OCI-LY7 (cell line): ENCODE measurements at regions not wholly inside any gene's neighbourhood (a gene's known extent, or its start where the extent isn't known, plus 50 kb on each side); places are given as distances from the start of the nearest gene placed in this dataset.

Experiments
- BruUV-seq: library from RNA; stranded (reverse); fragments of 400-500 nt; replicated peaks from 2 replicates; lab custom pipeline; 2021; lab: Mats Ljungman, UMichigan
- CTCF ChIA-PET: fragments of 300-600 bp; sonication (Branson Sonifier 250); formaldehyde crosslinking; loops from one replicate; lab custom pipeline; 2022; ENCODE audit warnings: antibody characterized with exemption; ENCODE audit not compliant: unreplicated experiment; lab: Charles Lee
- POLR2A ChIA-PET: fragments of 300-600 bp; sonication (Branson Sonifier 250); formaldehyde crosslinking; loops from one replicate; lab custom pipeline; 2022; ENCODE audit warnings: antibody characterized with exemption; lab: Charles Lee
- DNase-seq: peaks from one replicate; pipeline ENCODE4 v3.0.0-alpha.2; 2015; ENCODE audit warnings: low spot score
- H2AFZ ChIP-seq: fragments of 200-600 bp; sonication (generic), shearing (Covaris generic); 2 replicates; pipeline ENCODE4 v1.6.1; 2014; ENCODE audit warnings: mild to moderate bottlenecking, antibody characterized with exemption, low read length, moderate library complexity
- H3K27ac ChIP-seq: fragments of 200-600 bp; sonication (generic); 2 replicates; pipeline ENCODE4 v1.5.1; 2014; ENCODE audit warnings: mixed run types, low read depth, mild to moderate bottlenecking, moderate library complexity, low read length, inconsistent platforms; ENCODE audit not compliant: poor library complexity, severe bottlenecking
- H3K36me3 ChIP-seq: fragments of 200-600 bp; sonication (generic); 2 replicates; pipeline ENCODE4 v1.6.1; 2014; ENCODE audit warnings: mild to moderate bottlenecking, antibody characterized with exemption, low read length, moderate library complexity, mixed read lengths; ENCODE audit not compliant: insufficient read depth
- H3K4me1 ChIP-seq: fragments of 200-600 bp; sonication (generic); 2 replicates; pipeline ENCODE4 v1.5.1; 2014; ENCODE audit warnings: mild to moderate bottlenecking, low read length; ENCODE audit not compliant: insufficient read depth, poor library complexity, severe bottlenecking
- H3K4me2 ChIP-seq: fragments of 200-600 bp; sonication (generic); 2 replicates; pipeline ENCODE4 v1.6.1; 2014; ENCODE audit warnings: mild to moderate bottlenecking, low read length
- H3K4me3 ChIP-seq: fragments of 200-600 bp; sonication (generic); 2 replicates; pipeline ENCODE4 v1.5.1; 2014; ENCODE audit warnings: mild to moderate bottlenecking, low read depth, low read length; ENCODE audit not compliant: poor library complexity, severe bottlenecking
- H3K79me2 ChIP-seq: fragments of 200-600 bp; sonication (generic); 2 replicates; pipeline ENCODE4 v1.6.1; 2016; ENCODE audit warnings: low read depth, mild to moderate bottlenecking, low read length, moderate library complexity, mixed read lengths; ENCODE audit not compliant: insufficient read depth
- H3K9me2 ChIP-seq: fragments of 200-600 bp; sonication (generic); 2 replicates; pipeline ENCODE4 v1.6.1; 2016; ENCODE audit warnings: mild to moderate bottlenecking, low read length, mixed read lengths; ENCODE audit not compliant: insufficient read depth
- H3K9me3 ChIP-seq: fragments of 200-600 bp; sonication (generic); 2 replicates; pipeline ENCODE4 v1.6.1; 2014; ENCODE audit warnings: mild to moderate bottlenecking, mixed run types, low read length, mixed read lengths
- H4K20me1 ChIP-seq: fragments of 200-600 bp; sonication (generic); 2 replicates; pipeline ENCODE4 v1.6.1; 2014; ENCODE audit warnings: mild to moderate bottlenecking, antibody characterized with exemption, low read length, moderate library complexity, mixed read lengths; ENCODE audit not compliant: insufficient read depth
- EZH2phosphoT487 ChIP-seq: fragments of 200-600 bp; sonication (generic); IDR thresholded peaks from 2 replicates; pipeline ENCODE4 v1.6.1; 2018; ENCODE audit warnings: low read depth, borderline replicate concordance, mild to moderate bottlenecking, mixed run types, antibody characterized with exemption, low read length, moderate library complexity, mixed read lengths
- intact Hi-C: fragments of 100-400 bp; cut with micrococcal nuclease; formaldehyde crosslinking; loops from one replicate; pipeline ENCODE4 v1.10.0; 2022; ENCODE audit not compliant: unreplicated experiment
- TF ChIP-seq, protein P1 (sequence below): fragments of 200-600 bp; sonication (generic); conservative IDR thresholded peaks from 2 replicates; pipeline ENCODE4 v1.5.1; 2014; ENCODE audit warnings: mild to moderate bottlenecking, antibody characterized with exemption, low read length, moderate library complexity, mixed read lengths

DNA sequence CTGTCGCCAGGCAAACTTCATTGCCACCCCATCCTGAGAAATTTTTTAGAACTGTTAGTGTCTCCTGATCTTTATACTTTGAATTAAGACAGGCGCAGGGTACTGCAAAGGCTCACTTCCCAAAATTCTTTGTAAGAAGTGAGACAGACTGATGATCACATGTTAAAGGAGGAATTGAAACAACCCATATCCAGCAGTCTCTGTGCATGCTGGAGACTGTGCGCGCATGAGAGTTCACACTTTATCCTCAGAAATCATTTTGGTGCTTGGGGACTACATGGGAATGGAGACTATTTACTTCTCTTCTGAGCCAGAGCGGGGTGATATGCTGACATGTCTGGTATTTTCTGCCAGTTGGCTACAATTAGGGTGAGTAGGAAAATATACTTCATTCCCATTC, 91.2 kb downstream of the ZNF474 start:
- H3K9me2 ChIP-seq, result no peaks in the 10 kb centered on the region
- no peaks in the 10 kb centered on the region for H3K4me1 ChIP-seq
- no peaks in the 10 kb centered on the region for H4K20me1 ChIP-seq
- DNase-seq, result no peak
- no peak overlapping the region for H3K4me2 ChIP-seq
- no peaks in the 10 kb centered on the region for H3K9me3 ChIP-seq
- CTCF ChIA-PET, result no interaction called here
- H3K79me2 ChIP-seq, result no peaks in the 10 kb centered on the region
- H3K36me3 ChIP-seq, result no peaks in the 10 kb centered on the region
- POLR2A ChIA-PET, result no interaction called here
- no peak overlapping the region for H3K27ac ChIP-seq
- no peak overlapping the region for H3K4me3 ChIP-seq
- H2AFZ ChIP-seq, result no peak overlapping the region
- intact Hi-C loops, result no loop called here
- TF ChIP-seq, protein P1, sequence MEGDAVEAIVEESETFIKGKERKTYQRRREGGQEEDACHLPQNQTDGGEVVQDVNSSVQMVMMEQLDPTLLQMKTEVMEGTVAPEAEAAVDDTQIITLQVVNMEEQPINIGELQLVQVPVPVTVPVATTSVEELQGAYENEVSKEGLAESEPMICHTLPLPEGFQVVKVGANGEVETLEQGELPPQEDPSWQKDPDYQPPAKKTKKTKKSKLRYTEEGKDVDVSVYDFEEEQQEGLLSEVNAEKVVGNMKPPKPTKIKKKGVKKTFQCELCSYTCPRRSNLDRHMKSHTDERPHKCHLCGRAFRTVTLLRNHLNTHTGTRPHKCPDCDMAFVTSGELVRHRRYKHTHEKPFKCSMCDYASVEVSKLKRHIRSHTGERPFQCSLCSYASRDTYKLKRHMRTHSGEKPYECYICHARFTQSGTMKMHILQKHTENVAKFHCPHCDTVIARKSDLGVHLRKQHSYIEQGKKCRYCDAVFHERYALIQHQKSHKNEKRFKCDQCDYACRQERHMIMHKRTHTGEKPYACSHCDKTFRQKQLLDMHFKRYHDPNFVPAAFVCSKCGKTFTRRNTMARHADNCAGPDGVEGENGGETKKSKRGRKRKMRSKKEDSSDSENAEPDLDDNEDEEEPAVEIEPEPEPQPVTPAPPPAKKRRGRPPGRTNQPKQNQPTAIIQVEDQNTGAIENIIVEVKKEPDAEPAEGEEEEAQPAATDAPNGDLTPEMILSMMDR, result no peak
- no peak for TF ChIP-seq EZH2phosphoT487
- no TSS peak for BruUV-seq

DNA sequence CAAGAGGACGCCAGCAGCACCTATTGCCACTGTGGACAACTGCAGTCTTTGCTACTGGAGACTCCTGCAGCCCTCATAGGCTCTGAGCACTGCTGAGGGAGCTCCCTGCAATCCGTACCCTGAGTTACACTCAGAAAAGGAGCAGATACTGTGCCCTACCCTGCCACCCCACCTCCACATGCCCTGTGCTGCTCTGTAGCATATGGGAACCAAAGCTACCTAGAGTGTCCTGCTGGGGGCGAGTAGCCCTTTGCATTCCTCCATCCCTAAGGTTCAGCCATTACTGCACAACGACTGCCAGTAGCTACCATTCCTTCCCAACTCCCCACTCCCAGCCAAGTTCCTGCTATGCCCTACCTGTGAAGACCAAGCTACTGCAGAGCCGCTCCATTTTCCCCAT, 90.2 kb upstream of the SNCAIP start:
- no peaks in the 10 kb centered on the region for H3K79me2 ChIP-seq
- no peaks in the 10 kb centered on the region for H3K9me2 ChIP-seq
- no peak overlapping the region for H3K4me3 ChIP-seq
- no TSS peak for BruUV-seq
- no peaks in the 10 kb centered on the region for H3K36me3 ChIP-seq
- H4K20me1 ChIP-seq, result no peaks in the 10 kb centered on the region
- no peak overlapping the region for H3K4me2 ChIP-seq
- H2AFZ ChIP-seq, result no peak overlapping the region
- no peaks in the 10 kb centered on the region for H3K4me1 ChIP-seq
- no peaks in the 10 kb centered on the region for H3K9me3 ChIP-seq
- intact Hi-C loops, result no loop called here
- no peak for TF ChIP-seq EZH2phosphoT487
- TF ChIP-seq, protein P1, result no peak
- ChIA-PET POLR2A (interaction anchor here (0.7 to 1.1 kb wide), 3 partner anchors 9 to 78 kb away, joined by 3 read pairs; no protein-coding TSS in a partner anchor), CTCF (no interaction called here)
- no peak for DNase-seq
- H3K27ac ChIP-seq, result no peak overlapping the region

DNA sequence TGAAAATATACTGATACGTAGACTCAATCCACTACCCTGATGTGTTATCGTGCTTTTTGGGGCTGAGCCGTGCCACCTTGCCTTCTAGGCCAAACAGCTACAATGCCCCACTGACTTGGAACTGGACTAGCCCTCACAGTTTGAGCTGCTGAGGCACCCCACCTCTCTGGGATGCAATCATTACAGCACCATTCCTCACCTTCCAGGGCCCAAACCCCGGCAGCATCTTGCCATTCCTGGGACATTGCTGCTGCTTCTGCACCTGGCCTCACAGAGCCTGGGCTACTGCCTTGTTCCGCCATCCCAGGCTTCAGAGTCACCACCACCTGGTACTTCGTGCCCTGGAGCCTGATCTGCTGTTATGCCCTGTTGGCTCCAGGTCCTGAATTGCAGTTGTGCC, 89.5 kb upstream of the SNCAIP start:
- Histone ChIP-seq H3K4me2 (no peak overlapping the region), H3K36me3 (no peaks in the 10 kb centered on the region), H3K9me2 (no peaks in the 10 kb centered on the region), H3K4me3 (no peak overlapping the region), H3K4me1 (no peaks in the 10 kb centered on the region), H2AFZ (no peak overlapping the region), H3K9me3 (no peaks in the 10 kb centered on the region), H3K27ac (no peak overlapping the region), H3K79me2 (no peaks in the 10 kb centered on the region), H4K20me1 (no peaks in the 10 kb centered on the region)
- BruUV-seq, result no TSS peak
- no peak for TF ChIP-seq EZH2phosphoT487
- TF ChIP-seq, protein P1, result no peak
- ChIA-PET CTCF (no interaction called here), POLR2A (interaction anchor here (0.6 to 0.9 kb wide), 2 partner anchors 9 to 52 kb away, joined by 3 to 4 read pairs; no protein-coding TSS in a partner anchor)
- DNase-seq, result no peak
- intact Hi-C loops, result no loop called here
